Activated naive CD4-positive, alpha-beta T cell treated with anti-CD3 and anti-CD28 coated beads, Interleukin-2, amount 10 ng/mL, durations not matched to agents 7 days and 5 days (primary cell): ENCODE measurements at regions not wholly inside any gene's neighbourhood (a gene's known extent, or its start where the extent isn't known, plus 50 kb on each side); places are given as distances from the start of the nearest gene placed in this dataset.

Experiments
- CTCF ChIA-PET: fragments of 350-600 bp; sonication (Branson Sonifier 250); formaldehyde crosslinking; loops from one replicate; lab custom pipeline; 2021; ENCODE audit warnings: antibody characterized with exemption; lab: Charles Lee
- DNase-seq: peaks from one replicate; pipeline ENCODE4 v3.0.0-alpha.2; 2020
- H3K27ac Mint-ChIP-seq: one replicate; pipeline ENCODE4 v1.8.0; 2021; ENCODE audit warnings: mild to moderate bottlenecking, moderate library complexity, mixed read lengths
- H3K27me3 Mint-ChIP-seq: one replicate; pipeline ENCODE4 v1.8.0; 2021; ENCODE audit warnings: mild to moderate bottlenecking, mixed read lengths
- H3K36me3 Mint-ChIP-seq: one replicate; pipeline ENCODE4 v1.8.0; 2021; ENCODE audit warnings: mixed read lengths
- H3K4me1 Mint-ChIP-seq: one replicate; pipeline ENCODE4 v1.8.0; 2021; ENCODE audit warnings: mixed read lengths
- H3K4me3 Mint-ChIP-seq: one replicate; pipeline ENCODE4 v1.8.0; 2021; ENCODE audit warnings: mild to moderate bottlenecking, moderate library complexity, mixed read lengths
- H3K9me3 Mint-ChIP-seq: one replicate; pipeline ENCODE4 v1.8.0; 2021; ENCODE audit warnings: mixed read lengths

GRCh38 chr16:89040391-89040790, 53.3 kb upstream of the ACSF3 start:
- H3K4me3 Mint-ChIP-seq, result no peak overlapping the region
- peaks cover 22% of the 10 kb centered on the region for H3K27me3 Mint-ChIP-seq
- DNase-seq, result no peak
- H3K27ac Mint-ChIP-seq, result no peak overlapping the region
- H3K4me1 Mint-ChIP-seq, result no peaks in the 10 kb centered on the region
- H3K9me3 Mint-ChIP-seq, result no peaks in the 10 kb centered on the region
- H3K36me3 Mint-ChIP-seq, result no peaks in the 10 kb centered on the region
- CTCF ChIA-PET, result no interaction called here

DNA sequence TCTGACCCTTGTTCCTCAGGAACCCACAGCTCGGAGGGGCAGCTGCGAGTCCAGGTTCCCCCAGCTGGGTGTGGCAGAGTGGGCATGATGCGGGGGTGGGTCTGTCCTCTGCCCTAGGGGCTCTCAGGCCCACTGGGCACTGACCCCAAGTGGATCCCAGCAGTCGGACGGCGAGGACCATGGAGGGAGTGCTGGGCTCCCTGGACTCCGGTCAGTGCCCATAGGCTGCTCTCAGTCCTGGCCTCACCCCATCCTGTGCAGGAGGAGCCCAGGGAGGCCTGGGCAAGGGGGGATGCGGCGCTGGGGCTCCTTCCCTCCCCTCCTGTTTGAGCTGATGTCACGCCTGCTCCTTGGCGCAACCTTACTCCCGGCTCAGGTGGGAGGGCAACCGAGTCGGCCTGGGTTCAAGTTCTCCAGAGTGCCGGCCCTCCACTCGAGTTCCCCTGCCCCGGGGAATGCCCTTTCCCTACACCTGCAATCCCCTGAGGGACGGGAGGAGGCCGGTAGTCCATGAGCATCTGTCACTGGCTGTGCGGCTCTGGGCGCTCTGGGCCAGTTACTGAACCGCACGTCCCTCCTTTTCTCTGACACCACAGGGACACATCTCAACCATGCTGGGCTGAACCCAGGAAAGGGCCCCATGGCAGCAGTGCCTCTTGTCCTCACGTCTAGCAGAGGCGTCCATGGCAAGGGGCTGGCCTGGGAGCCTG, 52.6 kb upstream of the ACSF3 start:
- H3K27me3 Mint-ChIP-seq, result peaks cover 22% of the 10 kb centered on the region
- DNase-seq, result no peak
- CTCF ChIA-PET, result no interaction called here
- H3K27ac Mint-ChIP-seq, result no peak overlapping the region
- no peaks in the 10 kb centered on the region for H3K4me1 Mint-ChIP-seq
- no peaks in the 10 kb centered on the region for H3K36me3 Mint-ChIP-seq
- H3K4me3 Mint-ChIP-seq, result no peak overlapping the region
- peaks cover 1% of the 10 kb centered on the region for H3K9me3 Mint-ChIP-seq

DNA sequence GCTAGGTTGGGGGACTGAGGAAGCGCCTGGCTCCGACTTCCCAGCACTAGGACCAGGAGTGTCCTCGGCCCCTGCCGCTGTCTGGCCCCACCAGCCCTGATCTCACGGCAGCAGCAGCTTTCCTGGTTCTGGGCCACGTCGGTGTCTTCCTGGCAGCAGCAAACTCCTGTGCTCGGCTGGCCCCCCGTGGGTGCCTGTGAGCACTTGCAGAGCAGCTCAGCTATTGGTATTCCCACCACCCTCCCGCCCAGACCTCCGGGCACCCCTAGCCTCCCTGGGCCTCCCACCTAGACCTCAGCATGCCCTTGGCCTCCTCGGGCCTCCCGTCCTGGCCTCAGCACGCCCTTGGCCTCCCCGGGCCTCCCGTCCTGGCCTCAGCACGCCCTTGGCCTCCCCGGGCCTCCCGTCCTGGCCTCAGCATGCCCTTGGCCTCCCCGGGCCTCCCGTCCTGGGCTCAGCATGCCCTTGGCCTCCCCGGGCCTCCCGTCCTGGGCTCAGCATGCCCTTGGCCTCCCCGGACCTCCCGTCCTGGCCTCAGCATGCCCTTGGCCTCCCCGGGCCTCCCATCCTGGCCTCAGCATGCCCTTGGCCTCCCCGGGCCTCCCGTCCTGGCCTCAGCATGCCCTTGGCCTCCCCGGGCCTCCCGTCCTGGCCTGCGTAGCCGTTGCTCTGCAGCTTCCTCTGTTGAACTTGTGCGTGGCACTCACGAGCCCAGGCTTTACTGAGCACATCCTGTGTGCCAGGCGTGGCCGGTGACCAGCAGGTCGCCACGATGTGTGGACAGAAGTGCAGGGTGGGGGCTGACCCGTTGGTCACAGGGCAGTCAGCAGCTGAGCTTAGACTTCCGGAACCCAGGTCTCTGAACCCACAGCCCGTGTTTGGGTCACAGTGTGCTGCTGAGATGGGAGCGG, 51.8 kb upstream of the ACSF3 start:
- CTCF ChIA-PET, result no interaction called here
- Mint-ChIP-seq H3K27me3 (peaks cover 14% of the 10 kb centered on the region), H3K36me3 (no peaks in the 10 kb centered on the region), H3K27ac (no peak overlapping the region), H3K4me1 (no peaks in the 10 kb centered on the region), H3K9me3 (peaks cover 2% of the 10 kb centered on the region), H3K4me3 (no peak overlapping the region)
- DNase-seq, result no peak

DNA sequence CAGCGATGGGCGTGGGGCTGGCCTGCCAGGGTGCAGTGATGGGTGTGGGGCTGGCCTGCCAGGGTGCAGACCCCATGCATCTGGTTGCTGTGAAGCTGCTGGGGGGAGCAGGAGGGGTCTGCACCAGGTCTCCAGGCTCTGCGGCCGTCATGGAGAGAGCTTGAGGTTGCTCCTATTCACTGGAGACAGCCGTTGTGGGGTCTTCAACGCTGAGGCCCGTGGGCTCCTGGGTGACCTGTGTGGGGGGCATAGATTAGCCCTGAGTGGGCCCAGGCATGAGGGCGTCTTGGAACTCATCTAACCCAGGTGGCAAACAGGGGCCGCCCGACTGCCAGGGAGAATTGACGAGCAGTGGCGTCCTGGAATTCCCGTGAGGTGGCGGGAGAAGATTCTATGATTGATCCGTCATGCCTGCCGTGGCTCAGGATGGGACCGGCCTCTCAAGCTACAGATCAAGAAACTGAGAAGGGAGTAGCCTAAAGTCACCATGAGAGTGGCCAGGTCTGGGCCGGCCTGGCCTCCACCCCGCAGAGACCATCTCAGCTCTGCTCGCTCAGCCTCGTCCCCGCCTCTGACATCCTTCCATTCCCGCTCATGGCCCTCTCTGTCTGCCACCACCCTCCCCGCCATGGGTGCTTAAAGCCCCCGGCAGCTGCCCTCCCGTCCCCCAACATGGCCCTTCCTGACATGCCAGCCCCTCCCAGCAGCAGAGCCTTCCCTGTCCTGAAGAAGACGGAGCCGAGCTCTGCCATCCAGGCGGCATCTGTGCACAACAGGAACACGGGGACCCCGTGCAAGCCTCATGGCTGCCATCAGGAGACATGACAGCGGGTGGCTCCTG, 50.7 kb upstream of the ACSF3 start:
- H3K4me3 Mint-ChIP-seq, result no peak overlapping the region

DNA sequence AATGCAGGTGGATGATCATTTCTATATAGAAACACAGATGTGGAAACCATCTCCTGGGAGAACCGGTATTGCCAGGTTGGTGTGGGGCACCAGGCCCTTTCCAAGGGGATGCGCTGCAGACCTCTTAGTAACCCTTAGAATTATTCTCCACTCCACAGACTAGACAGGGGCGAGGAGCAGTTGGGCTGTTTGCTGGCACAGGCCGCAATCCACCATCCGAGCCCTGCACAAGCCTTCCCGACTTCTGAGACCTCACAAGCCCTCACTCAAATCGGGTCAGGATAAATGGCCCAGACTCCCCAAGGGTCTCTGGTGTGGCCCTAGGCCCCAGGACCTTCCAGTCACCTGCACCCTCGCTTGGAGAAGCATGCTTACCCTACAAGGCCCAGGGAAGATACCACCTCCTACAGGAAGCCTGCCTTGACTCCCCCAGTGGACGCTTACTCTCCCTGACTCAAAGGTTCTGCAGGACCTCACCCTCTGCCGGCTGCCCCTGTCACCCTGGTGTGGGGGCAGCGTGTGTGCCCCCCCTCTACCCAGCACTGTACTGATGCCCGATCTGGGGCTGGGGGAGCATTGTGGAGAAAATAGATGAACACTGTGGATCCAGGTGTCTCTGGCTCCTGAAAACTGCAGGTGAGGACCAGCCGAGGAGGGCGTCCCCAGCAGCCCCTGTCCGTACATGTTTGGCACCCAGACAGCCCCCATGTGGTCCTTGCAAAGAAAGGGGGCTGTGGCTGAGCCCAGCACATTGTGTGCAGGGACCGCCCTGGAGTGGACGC, 49.8 kb upstream of the ACSF3 start:
- no peaks in the 10 kb centered on the region for H3K4me1 Mint-ChIP-seq
- H3K27me3 Mint-ChIP-seq, result peaks cover under 1% of the 10 kb centered on the region
- peaks cover 2% of the 10 kb centered on the region for H3K9me3 Mint-ChIP-seq
- H3K4me3 Mint-ChIP-seq, result no peak overlapping the region
- no peak for DNase-seq
- H3K27ac Mint-ChIP-seq, result no peak overlapping the region
- CTCF ChIA-PET, result no interaction called here
- H3K36me3 Mint-ChIP-seq, result no peaks in the 10 kb centered on the region

More for the DNA sequence above, 50.7 kb upstream of the ACSF3 start:
- H3K4me1 Mint-ChIP-seq, result no peaks in the 10 kb centered on the region
- peaks cover 4% of the 10 kb centered on the region for H3K27me3 Mint-ChIP-seq
- H3K9me3 Mint-ChIP-seq, result peaks cover 2% of the 10 kb centered on the region
- CTCF ChIA-PET, result no interaction called here
- H3K27ac Mint-ChIP-seq, result no peak overlapping the region
- no peaks in the 10 kb centered on the region for H3K36me3 Mint-ChIP-seq
- DNase-seq, result no peak
